CD4-positive, alpha-beta T cell treated with Interleukin-15 for 1 hour (primary cell): ENCODE measurements at regions not wholly inside any gene's neighbourhood (a gene's known extent, or its start where the extent isn't known, plus 50 kb on each side); places are given as distances from the start of the nearest gene placed in this dataset.

ENCODE experiments used
- DNase-seq: peaks from one replicate; pipeline ENCODE4 v3.0.0-alpha.2; 2020

- DNase-seq, result no peak
These were observed 52.7 kb upstream of the ALK start for GRCh38 chr2:29974086-29974485.

DNA sequence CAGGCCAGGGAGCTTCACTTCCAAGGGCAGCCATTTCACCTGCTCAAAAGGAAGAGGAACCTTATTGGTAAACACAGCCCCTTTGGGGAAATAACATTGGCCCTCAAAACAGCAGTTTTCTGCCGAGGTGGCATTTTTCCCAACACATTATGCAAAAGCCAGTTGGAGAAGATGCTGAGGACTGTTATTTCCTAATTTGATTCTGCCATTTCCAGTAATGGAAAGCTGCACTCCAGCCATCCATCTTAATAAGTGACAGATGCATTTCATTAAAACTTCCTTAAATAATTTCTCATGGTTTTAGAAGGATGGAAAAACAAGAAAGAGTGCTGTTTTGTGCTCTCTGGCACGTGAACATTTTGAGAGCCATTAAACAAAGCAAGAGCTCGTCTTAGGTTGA lies 55.9 kb upstream of the ALK start:
- no peak for DNase-seq

DNA sequence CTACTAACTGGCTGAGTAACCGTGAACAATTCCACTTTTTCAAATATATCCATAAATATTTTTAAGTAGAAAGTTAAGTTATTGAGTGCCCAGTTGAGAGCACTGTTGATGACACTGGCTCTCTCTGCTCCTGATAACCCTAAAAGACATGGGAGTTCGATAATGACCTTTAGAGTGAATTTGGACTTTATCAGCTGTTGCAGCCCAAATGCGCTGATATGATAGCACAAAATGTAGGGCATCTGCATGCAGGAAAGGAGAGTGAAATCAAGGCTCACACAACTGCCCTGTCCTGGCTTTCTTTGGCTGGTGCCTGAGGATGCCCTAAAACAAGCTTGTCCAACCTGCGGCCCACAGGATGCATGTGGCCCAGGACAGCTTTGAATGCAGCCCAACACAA lies 60.0 kb upstream of the ALK start:
- DNase-seq, result no peak

DNA sequence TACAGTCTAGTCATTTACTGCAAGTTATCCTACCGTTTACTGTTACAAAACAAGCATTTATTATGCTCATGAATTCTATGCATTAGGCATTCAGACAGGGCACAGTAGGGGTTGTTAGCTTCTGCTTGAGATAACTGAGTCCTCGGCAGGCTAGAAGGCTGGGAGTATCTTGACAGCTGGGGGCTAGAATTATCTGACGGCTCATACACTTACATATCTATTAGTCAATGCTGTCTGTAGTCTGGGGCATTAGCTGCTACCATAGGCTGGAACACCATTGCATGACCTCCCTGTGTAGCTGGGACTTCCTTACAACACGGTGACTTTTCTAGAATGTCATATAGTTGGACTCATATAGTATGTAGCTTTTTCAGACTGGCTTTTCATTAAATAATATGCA lies 61.9 kb upstream of the ALK start:
- no peak for DNase-seq

GRCh38 chr2:29987146-29987545 lies 65.8 kb upstream of the ALK start:
- no peak for DNase-seq

DNA sequence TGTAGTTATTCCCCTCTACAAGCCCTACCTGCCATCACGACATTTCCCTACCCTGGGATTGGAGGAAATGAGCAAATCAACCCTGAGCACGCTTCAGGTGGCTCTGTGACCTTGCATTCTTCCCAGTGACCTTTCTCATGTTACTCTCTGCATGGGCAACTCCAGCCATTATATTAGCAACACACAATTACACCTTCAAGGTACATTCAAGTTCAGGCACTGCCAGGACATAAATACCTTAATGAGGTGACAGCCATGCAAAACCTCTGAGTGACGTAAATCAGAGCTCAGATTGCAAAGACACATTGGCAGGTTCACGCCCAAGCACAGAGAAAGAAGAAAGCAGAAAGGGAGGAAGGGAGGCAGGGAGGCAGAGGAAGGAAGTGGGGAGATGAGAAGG lies 68.7 kb upstream of the ALK start:
- DNase-seq, result no peak

GRCh38 chr2:29991086-29991485 lies 69.7 kb upstream of the ALK start:
- DNase-seq, result no peak

DNA sequence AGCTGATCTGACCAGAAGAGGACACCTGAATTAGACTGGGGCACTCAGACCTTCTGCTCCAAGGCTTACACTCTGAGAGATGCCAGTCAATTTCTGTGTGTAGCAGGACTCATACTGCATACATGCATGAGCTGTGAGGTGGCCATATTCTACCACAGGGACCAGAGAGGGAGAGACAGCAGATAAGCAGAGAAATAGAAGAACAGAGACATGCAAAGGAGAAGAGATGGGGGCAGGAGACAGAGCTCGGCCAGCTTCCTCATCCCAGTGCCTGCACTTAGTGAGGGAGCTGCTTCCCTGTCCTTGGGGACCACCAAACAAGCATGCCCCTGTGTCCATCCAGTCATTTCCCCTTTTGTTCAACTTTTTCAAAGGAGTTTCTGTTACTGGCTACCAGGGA lies 73.9 kb upstream of the ALK start:
- no peak for DNase-seq

DNA sequence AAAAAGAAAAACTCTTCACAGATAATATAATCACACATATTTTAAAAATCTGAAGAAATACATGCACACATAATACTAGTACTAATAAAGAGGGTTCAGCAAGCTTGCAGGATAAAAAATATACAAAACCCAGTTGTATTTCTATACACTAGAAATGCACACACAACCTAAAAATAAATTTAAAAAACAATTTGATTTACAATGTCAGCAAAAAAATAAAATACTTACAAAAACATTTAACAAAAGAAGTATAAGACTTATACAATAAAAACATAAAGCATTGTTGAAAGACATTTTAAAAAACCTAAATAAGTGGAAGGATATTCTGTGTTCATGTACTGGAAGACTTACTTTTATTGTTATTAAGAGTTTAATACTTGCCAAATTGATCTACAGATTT lies 81.7 kb upstream of the ALK start:
- no peak for DNase-seq

DNA sequence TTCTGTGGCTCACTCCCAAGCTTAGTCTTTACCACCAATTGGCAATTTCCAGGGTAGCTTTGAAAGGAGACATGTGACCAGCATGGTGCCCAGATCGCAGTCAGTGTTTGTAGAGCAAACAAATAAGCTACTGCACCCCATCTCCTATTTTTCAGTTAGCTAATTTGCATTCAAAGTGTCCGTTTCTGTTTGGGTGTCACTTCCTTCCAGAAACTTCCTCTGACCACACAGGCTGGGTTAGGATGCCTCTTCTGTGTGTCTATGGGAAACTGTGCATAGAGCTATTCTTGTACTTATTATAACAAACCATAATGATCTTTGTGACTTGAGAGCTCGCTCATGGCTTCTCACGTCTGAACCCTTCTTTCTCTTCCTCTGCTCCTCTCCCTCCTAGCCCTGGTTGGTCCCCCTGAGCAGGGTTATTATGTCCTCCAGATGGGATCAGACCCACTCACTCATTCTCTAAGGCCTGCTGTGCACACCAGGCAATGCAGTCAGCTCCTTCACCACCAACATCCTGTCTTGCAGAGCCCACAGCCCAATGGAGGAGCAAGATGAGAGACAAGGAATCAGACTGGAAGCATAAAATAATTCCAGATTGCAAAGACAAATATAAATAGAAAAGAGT lies 101.2 kb upstream of the ALK start:
- no peak for DNase-seq

- DNase-seq, result no peak
These were observed 102.9 kb upstream of the ALK start for GRCh38 chr2:30024281-30024680.

DNA sequence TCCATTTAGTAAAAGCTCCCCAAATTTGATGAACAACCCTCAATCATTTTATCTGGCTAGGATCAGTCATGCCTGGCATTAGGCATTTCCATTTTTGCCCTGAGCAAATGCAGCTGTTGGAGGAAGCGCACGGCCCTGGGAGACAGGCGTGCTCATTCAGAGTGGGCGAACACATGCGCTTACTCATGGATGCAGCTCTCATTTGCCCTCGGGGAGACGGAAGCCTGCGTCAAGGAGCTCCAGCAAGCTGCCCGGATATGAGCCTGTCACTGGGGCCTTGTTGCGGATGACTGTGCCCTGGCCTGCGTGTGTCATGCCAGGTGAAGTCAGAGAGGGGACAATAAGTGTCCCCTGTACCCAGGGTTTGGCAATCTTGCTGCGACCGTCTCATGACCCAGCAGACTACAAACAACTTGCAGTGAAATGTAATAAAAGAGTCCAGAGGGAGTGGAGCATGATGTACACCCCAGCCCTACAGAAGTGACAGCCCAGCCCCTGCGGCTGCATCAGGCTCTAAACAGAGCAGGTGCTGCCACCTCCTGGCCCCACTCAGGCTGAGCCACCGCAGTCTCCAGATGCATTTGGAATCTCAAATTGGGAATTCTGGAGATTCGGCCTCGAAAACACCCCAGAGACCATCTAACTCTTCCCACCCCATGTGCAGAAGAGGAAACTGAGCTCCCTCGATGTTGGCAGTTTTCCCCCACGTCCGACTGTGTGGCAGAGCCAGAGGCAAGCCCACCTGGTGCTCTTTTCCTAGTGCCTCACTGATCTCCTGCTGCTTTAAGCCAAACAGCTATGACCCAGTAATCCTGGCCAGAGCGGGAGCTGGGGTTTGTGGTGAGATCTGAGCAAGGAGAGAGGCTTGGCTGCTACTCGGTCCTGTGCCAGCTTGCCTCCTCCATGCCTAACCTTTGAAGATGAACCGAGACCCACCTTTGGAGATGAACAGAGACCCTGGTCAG lies 105.0 kb upstream of the ALK start:
- DNase-seq, result no peak

- DNase-seq, result no peak
These were observed 108.4 kb upstream of the ALK start for GRCh38 chr2:30029804-30030203.

DNA sequence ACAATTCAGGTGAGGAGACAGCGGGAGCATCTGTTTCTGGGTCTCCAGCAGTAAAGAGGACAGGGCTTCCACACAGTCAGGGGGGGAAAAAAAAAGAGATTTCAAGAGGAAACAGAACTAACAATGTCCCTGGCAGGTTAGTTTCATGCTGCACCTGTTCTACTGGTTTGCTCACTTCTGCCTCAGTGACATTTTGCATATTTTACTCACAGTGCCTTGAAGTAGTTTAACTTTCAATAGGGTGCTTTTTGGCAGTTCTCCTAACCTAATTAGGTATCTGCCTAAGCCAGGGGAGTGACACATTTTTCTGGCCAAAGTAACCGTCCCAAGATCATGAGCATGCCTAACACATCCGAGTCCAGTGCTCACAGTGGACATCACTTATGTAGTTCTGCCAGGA lies 109.0 kb upstream of the ALK start:
- no peak for DNase-seq

DNA sequence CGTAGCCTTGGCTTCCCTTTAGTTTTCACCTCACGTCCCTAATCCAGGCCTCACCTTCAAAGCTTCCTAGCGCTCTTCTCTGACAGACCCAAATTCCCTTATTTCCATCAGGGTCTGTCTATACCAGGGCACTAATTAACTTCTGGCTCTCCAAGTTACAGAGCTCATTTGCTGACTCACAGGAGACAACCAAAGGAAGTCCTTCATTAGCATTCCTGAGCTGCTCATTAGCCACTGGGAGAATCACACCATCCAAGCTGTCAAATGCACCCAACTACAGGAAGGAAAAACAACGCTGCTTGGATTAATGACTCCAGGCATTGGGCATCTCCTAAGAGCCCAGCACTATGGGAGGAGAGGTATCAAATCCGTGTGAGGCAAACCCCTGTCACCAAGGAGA lies 109.8 kb upstream of the ALK start:
- DNase-seq, result no peak

- no peak for DNase-seq
These were observed 112.6 kb upstream of the YPEL5 start for GRCh38 chr2:30034052-30034775.

- no peak for DNase-seq
These were observed 109.8 kb upstream of the YPEL5 start for GRCh38 chr2:30037016-30037415.

DNA sequence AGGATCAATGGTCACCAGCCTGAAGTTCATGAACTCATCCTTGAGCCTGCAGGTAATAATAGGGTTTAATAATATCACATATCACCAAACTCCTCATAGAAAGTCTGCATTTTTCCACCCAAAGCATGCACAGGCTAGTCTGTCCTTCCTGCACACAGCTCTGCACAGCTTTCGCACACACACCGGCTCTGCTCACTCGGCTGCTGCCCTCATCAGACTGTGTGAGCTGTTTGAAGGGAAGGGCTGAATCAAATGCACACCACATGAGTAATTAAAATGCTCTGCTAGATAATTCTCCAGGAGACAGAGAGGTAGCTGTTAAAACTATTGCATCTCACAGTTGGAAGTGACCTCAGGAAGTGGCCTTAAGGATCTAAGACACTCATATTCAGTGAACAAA lies 108.4 kb upstream of the YPEL5 start:
- DNase-seq, result no peak

DNA sequence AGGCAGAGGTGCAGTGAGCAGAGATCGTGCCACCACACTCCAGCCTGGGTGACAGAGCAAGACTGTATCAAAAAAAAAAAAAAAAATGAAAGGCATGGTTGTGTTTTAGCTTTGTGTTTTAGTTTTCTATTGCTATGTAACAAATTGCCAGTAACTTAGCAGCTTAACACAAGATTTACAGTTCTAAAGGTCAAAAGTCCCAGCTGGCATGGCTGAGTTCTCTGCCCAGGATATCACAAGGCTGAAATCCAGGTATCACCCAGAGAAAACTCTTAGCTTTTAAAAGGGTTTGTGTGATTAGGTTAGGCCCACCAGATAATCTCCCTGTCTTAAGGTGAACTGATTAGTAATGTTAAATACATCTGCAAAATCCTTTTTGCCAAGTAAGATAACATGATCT lies 107.7 kb upstream of the YPEL5 start:
- DNase-seq, result no peak

DNA sequence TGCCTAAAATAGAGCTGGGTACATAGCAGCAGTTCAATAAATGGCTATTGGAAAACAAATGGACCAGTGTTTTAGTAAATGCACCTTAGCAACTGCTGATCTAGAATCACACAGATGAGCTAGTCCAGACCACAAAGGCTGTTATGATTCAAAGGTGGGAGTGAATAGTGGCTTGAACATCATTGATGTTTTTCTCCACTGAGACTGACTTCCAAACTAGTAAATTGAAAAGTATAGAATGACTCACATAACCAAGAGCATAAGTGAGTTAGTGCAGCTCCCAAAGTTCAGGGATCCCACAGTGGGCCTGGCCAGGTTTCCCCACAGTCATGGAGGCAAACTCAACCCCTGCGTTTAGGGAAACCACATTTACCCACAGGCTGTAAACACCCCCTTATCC lies 106.7 kb upstream of the YPEL5 start:
- DNase-seq, result no peak

DNA sequence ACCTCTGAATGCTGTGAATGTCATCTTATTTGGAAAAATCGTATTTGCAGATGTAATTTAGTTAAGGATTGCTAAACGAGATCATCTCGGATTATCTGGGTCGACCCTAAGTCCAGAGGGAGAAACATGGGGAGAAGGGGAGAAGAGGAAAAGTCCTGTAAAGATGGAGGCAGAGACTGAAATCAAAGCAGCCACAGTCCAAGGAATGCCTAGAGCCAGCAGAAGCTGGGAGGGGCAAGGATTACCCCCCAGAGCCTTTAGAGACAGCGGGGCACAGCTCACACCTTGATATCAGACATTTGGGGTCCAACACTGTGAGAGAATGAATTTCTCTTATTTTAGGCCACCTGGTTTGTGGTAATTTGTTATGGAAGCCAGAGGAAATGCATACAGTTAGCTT lies 104.9 kb upstream of the YPEL5 start:
- no peak for DNase-seq

GRCh38 chr2:30046396-30046795 lies 100.4 kb upstream of the YPEL5 start:
- no peak for DNase-seq

DNA sequence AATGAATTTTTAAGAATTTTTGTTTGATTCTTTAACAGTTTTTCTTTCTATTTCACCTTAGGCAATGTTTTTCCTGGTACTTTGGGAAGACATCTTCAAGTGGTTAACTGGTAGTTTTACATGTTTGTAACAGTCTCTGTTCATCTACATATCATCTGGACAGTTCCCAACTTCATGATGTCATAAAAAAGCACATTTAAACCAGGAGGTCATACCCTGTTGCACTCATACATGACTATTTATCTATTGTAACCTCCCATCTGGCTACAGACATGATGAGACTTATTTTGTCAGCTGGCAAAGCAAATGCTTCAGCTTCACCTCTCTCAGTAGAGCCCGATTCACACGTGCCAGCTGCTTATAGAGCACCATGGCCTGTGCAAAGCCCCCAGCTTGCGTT lies 99.8 kb upstream of the YPEL5 start:
- no peak for DNase-seq

- DNase-seq, result no peak
These were observed 98.1 kb upstream of the YPEL5 start for GRCh38 chr2:30048636-30049175.
